ENCODE measurements at regions not wholly inside any gene's neighbourhood (a gene's known extent, or its start where the extent isn't known, plus 50 kb on each side); places are given as distances from the start of the nearest gene placed in this dataset.

GRCh38 chr2:204370172-204370718 is 175.0 kb upstream of the PARD3B start:
- Histone ChIP-seq H3K79me2 (replicated peaks; ENCODE audit: insufficient read depth) (no peaks in the 10 kb centered on the region), H3K27ac (ENCODE audit: low read depth) (no peak overlapping the region), H3K4me1 (ENCODE audit: insufficient read depth) (0 out of 2 replicates have a peak, but pooled peaks cover 11% of the 10 kb centered on the region), H3K36me3 (ENCODE audit: insufficient read depth) (no peaks in the 10 kb centered on the region), H3F3A (replicated peaks; ENCODE audit: low read depth) (no peaks in the 10 kb centered on the region), H3K4me2 (peak overlapping the region; percentile 28; the same call in 1 of the 2 replicates), H2AFZ (peak overlapping the region; percentile 81; the same call in 1 of the 2 replicates), H4K20me1 (replicated peaks; ENCODE audit: insufficient read depth) (no peaks in the 10 kb centered on the region), H3K9me2 (ENCODE audit: insufficient read depth) (no peaks in the 10 kb centered on the region), H3K4me3 (no peak overlapping the region), H3K27me3 (ENCODE audit: insufficient read depth) (no peaks in the 10 kb centered on the region)
- Mint-ChIP-seq H3K4me1 (peaks cover 11% of the 10 kb centered on the region), H3K36me3 (ENCODE audit: low read depth) (peaks cover 3% of the 10 kb centered on the region; the same call in 2 of the 3 replicates), H3K9me3 (peaks cover 14% of the 10 kb centered on the region; the same call in 2 of the 3 replicates), H3K27ac (no peak overlapping the region), H3K27me3 (ENCODE audit: insufficient read depth, low read depth, poor library complexity) (no peaks in the 10 kb centered on the region), H3K4me3 (no peak overlapping the region)
- no peak for TF ChIP-seq ZNF114 (CRISPR knock-in tag; IDR thresholded peaks at IDR 0.05)
- TF ChIP-seq ZNF331 (CRISPR knock-in tag; IDR thresholded peaks at IDR 0.05; ENCODE audit: low read depth), result no peak
- TF ChIP-seq EZH2phosphoT487 (IDR thresholded peaks at IDR 0.05; ENCODE audit: unreplicated experiment), result no peak
- no peak for TF ChIP-seq EZH2 (IDR thresholded peaks at IDR 0.05; ENCODE audit: low read depth, unreplicated experiment)
- TF ChIP-seq CTCF (conservative IDR thresholded peaks at IDR 0.05; ENCODE audit: low read depth in 2 of 2), result no peak
- no peak for TF ChIP-seq REST (IDR thresholded peaks at IDR 0.05; ENCODE audit: unreplicated experiment)
- no peak for TF ChIP-seq JUNB (IDR thresholded peaks at IDR 0.05; ENCODE audit: unreplicated experiment)
- TF ChIP-seq ZNF462 (CRISPR knock-in tag; IDR thresholded peaks at IDR 0.05), result no peak
- TF ChIP-seq NANOG (IDR thresholded peaks at IDR 0.05; ENCODE audit: borderline replicate concordance), result no peak
- TF ChIP-seq STAT1 (IDR thresholded peaks at IDR 0.05; ENCODE audit: unreplicated experiment), result no peak
- no peak for TF ChIP-seq ETS1 (IDR thresholded peaks at IDR 0.05)
- no peak for TF ChIP-seq CREB1 (CRISPR knock-in tag; IDR thresholded peaks at IDR 0.05; ENCODE audit: low read depth)
- TF ChIP-seq POLR2AphosphoS5 (IDR thresholded peaks at IDR 0.05; ENCODE audit: low read depth), result no peak
- ATAC-seq, result no peak
- DNase-seq (ENCODE audit: low spot score), result no peak

Measured in GM23338 (cell line).